CD4-positive, alpha-beta T cell treated with Interleukin-21 for 1 hour (primary cell): ENCODE measurements at regions not wholly inside any gene's neighbourhood (a gene's known extent, or its start where the extent isn't known, plus 50 kb on each side); places are given as distances from the start of the nearest gene placed in this dataset.

Experiments
- DNase-seq: peaks from one replicate; pipeline ENCODE4 v3.0.0-alpha.2; 2020

DNA sequence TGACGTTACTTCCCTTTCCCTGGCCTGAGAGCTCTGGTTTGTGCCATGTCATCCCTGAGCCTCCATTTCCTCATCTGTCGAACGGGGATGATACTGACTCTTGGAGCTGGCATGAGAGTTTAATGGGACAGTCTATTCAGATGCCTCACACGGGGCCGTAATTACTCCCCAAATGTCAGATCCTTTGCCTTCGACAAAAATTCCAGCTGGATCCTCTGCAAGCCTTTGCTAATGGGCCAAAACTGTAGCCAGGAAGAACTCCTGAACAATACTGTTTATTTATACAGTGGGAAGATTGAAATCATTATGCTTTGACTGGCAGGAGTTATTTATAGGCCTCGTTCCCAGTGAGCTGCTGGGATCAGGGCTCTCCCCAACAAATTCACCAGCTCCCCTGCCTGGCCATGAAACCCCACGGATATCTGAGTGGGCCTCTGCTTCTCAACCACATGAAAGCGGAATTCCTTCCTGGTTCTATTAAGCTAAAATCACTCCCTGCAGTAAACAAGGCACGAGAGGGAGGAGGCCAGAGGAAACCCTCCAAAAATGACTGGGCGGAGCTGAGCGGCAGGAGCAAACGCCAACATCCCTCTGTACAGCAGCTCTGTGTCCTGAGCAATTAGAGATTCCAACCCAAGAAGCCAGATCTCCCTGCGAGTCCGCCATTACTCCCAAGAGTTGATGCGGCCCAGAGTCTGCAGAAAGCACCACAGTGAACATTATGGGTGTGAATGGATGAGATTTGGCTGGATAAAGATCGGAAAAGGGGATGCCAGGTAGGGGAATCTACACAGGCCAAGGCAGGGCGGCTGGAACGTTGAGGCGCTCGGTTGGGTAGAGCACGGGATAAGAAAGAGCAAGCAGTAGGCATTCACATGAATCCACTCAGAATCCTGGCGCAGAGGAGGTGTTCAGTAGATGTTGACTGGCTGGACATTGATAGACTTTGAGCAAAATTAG, 326.1 kb downstream of the BCL11B start:
- DNase-seq: no peak

DNA sequence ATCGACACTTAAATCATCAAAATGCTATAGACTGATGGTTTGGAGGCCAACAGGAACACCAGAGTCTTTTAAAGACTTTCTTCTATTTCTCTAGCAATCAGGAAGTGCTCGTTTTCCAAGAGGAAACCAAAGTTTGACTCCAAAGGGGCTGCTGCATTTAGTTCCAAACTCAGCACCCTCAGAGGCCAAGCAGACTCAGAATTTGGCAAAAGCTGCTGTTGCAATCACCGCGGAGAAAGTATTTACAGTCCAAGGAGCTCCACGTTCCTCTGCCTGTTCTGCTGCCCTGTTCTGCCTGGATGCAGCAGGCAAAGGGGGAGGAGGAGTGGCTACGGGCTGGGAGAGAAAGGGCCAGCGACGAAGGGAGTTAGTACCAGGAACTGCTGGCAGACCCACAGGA, 325.1 kb downstream of the BCL11B start:
- no peak for DNase-seq

DNA sequence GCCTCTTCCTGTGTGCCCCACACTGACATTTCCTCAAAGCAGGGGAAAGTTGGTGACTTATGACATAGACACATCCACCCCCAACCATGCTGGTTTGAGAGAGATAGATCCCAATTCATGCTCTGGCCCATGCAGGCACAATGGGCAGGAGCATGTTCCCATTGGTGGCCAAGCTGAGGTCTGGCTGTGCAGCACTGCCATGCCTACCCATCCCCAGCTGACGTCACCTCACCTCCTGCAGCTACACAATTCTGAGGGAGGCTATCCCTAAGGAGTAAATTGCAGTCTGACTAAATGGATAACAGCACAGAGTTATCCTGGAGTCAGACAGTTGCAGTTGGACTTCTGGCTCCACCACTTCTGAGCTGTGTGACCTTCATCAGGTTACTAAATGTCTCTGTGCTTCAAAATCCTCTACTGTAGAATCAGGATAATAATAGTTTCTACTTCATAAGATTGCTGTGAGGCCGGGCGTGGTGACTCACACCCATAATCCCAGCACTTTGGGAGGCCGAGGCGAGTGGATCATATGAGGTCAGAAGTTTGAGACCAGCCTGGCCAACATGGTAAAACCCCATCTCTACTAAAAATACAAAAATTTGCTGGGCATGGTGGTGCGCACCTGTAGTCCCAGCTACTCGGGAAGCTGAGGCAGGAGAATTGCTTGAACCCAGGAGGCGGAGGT, 323.9 kb downstream of the BCL11B start:
- no peak for DNase-seq

DNA sequence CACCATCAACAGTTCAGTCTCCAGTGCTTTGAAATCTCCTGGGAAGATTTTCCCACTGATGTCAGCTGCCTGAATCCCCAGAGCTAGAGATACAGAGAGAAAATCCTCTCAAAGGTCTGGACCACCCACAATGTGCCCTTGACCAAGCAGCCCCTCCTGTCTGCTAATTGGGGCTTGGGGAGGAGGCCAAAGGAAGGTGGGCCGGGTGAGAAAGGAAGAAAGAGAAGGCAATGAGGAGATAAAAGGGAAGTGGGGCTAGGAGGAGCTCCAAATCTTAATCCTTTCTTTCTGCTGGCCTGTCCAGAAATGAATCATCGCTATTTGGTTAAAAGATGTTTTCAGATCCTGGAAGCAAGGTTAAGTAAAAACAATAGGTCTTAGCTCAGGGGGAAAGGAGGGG, 322.9 kb downstream of the BCL11B start:
- DNase-seq: no peak

DNA sequence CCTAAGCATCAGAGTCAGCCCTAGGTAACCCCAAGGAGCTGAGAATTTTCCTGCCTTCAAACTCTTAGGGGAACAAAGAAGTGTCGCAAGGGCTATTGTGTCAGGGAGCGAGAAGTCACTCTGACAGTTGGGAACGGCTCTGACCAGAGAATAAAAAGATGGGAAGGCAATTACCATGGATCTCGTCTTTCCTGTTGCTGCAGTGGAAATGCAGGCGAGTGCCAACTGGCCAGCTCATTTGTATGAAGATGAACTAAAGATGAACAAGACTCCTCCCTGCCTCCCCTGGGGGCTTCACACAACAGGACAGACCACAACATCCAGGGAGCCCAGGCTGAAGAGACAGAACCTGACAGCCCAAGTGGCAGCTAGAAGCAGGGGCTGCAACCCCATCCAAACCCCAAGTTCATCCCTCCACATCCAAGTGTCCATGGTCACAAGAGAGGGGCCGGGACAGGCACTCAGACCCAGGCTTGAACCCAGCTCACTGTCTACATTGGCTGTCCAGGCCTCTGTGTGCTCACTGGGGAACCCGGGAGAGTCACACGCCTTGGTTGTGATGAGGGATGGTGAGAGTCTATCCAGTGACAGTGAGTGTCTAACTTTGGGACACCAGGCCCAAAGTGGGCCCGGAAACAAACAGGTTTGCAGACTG, 322.4 kb downstream of the BCL11B start:
- DNase-seq: no peak

DNA sequence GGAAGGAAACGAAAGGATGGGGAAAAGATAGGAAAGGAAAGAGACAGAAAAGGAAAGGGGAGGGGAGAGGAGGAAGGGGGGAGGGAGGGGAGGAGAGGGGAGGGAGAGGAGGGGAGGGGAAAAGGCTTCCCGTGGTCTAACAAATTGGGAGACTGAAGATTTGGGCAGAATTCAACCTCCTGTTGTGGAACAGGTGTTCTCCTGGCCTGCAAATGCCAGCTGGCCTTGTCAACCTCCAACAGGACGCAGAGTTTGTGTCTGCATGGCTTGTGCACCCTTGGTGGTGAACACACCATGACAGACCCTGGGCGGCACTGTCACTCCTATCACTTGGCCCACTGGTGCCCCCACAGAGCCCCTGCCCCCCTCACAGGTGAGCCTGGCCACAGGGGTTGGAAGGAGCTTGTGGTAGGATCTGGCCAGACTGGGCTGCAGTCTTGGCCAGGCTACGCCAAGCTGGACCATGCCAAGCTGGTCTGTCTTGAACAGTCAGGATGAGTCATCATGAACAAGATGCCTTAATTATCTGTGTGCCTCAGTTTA, 321.6 kb downstream of the BCL11B start:
- DNase-seq: no peak

DNA sequence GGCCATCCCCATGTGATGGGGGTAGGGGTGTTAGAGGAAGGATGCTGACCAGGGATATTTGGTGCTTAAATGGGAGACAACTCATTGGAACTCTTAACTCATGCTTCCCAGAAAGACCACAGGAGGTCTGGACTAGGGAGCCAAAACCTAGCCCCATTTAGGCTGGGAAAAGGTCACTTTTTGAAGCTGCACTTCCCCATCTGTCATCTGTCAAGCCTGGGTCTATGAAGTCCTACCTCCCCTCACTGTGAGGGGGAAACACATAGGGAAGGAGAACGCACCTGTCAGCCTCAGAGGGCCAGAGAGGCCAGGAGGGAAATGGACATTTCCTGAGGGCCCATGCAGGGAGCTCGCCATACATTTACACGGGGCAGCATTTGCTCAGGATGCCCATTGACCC, 321.0 kb downstream of the BCL11B start:
- DNase-seq: no peak

DNA sequence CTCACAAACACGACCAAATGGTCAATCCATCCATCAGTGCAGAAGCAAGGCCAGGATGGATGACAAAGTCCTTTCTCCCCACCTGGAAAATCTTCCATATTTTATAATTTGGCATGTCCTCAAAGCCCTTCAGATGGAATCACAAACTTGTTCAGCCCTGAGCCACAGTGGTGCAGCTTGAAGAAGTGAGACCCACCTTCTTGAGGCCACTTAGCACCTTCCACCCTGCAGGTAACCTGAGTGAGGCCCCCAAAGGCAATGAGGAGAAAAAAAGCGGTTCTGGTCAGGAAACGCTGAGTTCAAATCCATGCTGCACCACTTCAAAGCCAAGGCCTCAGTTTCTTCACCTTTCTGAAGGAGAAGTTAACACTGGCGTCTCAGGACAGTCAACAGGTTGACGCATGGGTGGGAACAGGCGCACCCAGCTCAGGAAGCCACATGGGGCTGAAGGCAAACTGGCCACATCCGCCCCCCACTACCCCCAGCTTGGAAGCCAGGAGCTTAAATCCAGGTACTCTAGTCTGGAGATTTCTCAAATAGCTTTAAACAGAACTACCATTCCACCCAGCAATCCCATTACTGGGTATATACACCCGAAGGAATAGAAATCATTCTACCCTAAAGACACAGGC, 320.4 kb downstream of the BCL11B start:
- no peak for DNase-seq

DNA sequence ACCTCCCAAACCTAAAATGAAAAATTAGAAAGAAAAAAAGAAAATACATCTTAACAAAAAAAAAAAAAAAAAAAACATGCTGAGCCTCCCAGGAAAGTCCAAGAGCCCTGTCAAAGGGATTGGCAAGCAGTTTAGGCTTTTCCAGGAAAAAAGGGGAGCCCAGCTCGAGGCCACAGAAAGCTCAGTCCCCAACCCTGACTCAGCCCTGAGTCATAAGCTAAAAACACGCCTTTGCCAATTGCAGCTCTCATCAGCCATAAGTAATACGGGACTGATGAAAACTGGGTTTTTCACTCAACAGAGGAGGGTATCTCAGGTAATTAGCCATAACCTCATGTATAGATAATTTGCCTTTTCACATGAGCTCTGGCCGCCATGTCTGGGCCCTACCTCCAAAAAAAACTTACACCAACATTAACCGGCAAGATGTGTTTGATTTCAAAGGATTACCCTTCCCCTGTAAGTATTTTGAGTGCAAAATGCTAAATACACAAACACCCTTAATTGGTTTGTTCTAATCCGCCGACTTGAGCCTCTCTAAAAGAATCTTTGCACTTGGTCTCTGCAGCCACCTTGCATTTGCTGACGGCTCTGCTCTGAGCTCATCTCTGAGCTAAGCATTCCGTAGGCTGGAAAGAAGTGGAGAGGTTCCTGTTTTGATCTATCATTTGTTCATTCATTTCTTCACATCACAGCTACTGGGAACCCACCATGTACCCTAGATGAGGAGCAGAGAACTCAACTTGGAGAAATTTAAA, 319.2 kb downstream of the BCL11B start:
- DNase-seq: no peak

DNA sequence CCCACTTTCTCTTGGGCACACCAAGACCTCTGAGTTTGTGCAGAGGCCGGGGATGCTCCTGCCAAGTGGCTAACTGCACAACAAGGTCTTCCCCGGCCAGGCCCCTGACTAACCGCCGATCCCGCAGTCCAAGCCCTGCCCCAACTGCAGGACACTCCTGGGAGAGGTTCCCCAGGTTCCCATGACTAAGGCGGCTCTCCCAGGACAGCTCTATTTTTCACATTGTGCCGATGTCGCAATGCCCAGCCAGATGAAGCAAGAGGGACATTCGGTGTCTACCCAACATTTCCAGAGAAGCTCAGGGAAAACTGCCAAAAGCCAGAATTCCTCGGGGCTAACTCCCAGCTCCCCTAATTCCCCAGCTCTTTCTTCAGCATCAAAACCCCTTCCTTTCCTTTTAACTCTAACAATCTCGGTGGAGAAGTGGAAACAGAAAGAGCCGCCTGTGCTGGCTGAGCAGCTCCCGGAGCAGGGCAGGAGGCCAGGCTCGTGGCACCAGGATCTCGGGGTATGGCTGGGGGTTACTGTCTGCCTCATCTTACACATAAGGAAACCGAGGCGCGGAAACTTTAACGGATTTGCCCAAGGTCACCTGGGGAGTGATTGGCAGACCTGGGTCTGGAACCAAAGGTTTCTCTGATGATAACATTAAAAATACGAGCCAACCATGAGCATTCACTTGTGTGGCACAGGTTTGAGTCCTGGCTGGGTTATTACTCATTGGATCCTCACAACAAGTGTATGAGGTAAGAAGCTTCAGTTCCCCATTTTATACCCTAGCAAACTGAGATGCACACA, 318.2 kb downstream of the BCL11B start:
- no peak for DNase-seq

DNA sequence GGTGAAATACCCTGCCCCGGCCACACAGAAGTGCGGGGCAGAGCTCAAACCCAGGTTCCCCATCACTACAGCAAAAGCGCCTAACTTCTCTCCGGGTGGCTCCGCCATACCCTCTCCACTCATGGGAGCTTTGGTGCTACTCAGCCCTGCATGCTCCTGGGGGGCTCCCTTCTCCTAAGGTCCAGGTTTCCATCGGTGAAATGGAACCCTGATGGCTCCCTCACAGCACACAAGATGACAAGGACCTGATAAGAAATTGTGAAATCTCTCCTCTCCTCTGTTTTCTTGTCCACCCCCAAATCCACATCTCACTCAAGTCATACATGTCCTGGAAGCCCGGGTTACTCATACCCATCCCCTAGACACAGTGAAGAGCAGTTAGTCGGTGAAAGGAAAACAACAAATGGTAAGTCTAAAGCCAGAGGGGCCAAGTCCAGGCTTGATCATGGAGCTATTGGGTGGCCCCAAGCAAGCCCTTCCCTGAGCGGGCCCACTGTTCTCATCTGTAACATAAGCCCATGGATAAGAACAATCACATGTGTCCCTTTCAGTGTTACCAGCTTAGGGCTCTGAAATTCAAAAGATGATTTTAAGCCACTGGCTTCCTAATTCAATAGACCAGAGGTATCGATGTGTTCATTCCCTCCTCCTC, 317.5 kb downstream of the BCL11B start:
- no peak for DNase-seq

DNA sequence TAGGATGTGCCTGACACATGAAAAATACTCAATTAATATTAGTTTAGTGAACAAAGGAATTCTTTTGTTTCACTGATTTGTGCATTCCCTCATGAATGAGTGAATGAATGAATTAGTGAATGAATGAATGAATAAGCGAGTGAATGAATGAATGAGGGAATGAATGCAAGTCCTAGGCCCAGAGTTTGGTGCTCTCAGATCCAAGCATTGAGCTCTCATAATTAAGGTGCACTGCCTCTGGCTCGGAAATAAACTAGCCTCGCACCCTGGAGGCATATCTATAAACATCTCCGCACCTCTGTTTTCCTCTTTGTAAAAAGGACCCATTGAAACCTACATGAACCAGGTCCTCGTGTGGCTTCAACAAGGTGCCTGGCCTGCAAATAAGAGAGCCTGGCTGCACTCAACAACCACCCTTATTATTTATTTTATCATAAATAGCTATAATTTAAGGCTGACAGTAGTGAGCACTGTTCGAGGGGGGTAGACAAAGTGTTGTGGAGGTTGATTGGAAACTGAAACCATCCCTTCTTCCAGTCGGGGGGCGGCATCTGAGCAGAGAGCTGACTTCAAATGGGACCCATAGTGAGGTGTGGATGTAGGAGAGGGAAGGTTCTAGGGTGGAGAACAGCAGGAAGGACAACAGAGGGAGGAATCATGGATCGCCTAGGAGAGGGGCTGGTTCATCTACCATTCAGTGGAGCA, 316.8 kb downstream of the BCL11B start:
- DNase-seq: no peak

DNA sequence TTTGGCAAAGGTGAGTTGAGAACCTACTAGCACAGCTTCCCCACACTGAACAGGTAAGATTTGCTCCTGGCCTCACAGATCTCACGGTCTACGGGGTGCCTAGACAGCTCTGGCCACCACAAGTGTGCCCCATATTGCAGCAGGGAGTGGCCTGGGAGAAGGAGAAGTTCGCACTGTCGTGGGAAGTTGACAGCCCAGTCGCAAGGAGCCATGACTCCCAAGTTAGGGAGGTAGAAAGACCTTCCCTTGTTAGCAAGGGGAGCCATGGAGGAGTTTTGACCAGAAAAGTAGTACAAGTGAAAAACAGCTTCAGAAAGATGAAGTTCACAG, 316.3 kb downstream of the BCL11B start:
- no peak for DNase-seq

DNA sequence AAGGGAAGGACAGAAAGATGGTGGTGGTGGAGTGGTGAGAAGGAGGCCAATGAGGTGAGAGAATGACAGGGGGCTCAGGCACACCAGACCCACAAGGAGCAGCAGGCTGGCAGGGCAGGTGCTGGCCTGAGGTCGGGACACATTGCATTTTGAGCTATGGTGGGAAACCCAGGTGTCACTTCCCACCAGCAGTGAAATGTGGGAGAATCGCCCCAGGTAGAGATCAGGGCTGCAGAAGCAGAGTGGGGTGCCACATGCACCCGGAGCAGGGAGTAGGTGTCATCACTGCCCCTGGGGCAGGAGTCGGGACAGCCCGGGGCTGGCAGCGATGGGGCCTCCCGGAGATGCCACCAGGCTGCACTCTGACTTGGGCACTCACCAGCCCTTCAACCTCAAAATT, 315.8 kb downstream of the BCL11B start:
- DNase-seq: no peak

DNA sequence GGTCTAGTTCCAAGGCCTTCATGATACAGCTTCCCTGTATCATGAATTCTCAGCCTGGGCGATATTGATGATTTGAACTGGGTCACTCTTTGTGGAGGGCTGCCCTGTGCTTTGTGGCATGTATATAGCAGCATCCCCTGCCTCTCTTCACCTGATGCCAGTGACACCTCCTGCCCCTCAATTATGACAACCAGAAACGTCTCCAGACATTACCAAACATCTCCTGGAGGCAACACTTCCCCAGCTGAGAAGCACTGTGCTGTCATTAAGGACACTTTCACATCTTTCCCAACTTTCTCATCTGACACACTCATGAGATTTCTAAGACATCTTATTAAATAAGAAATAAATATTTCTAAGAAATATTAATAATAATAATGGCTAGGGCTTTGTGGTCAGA, 315.3 kb downstream of the BCL11B start:
- no peak for DNase-seq

DNA sequence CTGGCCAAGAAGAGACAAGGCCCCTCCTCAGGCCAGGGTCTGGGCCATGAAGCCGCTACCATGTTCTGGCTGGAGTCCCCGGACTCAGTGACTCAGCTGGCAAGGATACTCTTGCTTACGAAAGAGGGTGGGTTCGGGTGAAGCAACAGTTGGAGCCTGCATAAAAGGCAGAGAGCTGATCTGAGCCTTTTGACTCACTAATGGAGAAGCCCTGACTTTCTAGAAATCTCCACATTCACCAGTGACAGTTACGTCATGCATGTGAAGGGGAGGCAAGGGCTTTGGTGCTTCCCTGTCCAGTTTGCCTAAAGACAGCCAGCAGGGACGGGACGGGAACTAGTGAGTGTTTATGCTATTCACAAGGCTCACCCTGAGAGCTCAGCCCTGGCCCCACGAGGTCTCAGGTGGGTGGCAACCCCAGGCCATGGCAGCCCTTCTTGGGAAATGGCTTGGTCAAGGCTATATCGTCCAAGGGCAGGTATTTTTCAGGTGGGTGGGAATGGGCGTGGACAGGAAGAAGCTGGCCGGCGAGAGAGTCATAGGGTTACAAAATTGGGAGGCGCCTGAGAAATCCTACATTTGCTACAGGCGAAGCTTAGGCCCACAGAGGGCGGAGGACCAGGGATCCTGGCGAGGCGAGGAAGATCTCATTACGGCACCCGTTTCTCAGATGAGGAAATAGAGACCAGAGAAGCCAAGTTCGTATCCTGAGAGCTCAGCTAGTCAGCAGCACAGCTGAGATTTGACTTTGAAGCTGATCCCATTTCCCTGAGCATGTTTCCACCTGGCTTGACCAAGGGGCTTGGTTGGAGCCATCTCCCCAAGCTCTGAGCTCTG, 314.6 kb downstream of the BCL11B start:
- no peak for DNase-seq

DNA sequence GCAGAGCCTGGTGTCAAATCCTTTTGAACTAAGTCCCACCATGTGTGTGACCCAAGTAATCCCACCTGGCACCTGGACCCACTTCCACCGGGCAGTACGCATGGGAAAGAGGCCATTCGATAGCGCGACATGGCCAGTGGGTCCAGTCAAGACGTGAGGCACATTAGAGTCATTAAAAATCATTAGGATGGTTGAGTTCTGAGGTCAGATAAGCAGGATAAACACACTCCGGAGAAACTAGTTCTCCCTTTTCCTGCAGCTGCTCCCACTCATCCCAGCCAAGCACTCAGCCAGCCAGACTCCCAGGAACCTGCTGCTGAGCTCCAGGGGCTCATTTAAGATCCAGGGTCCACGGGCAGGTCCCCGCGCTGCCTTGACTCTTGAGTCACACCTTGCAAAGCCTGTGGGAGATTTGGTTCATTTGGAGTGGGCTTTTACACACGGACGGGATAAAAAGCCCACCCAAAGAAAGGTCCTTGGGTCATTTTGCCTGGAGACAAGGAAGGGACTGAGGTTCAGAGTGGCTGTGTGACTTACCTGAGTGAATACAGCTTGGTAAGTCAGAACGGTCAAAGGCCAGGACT, 313.9 kb downstream of the BCL11B start:
- no peak for DNase-seq

DNA sequence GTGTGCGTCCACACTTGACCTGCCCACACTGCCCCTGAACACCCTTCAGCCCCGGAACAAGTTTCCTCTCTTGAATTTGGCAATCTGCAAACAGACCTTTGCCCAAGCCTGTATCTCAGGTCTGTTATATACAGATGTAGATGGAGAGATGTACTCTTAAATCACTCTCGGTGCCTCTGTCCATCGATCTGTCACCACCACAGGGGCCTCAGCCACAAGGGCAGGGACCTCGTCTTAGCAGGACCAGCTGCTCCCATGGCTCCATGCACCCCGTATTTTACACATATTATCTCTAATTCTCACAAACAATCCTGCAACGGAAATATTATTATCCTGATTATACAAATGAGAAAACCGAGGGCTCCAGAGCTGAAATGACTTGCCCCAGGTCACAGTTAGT, 313.4 kb downstream of the BCL11B start:
- no peak for DNase-seq

DNA sequence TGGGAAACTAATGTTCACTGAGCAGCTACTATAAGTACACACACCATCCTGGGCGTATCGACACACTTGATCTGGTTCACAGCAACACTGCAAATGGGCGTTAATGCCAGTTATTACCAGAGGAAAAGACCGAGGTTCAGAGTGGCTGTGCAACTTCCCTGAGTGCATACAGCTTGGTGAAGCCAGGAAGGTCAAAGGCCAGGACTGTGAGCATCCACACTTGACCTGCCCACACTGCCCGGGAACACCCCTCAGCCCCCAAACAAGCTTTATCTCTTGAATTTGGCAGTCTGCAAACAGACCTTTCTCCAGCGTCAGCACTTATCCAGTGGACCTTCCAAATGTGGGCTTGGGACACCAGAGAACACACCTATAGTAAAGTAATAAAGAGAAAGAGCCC, 312.6 kb downstream of the BCL11B start:
- no peak for DNase-seq
